ENCODE measurements at regions not wholly inside any gene's neighbourhood (a gene's known extent, or its start where the extent isn't known, plus 50 kb on each side); places are given as distances from the start of the nearest gene placed in this dataset.

GRCh38 chr5:35518104-35518503, 99.6 kb upstream of the SPEF2 start (continued):
- no peak for TF ChIP-seq USF2 (IDR thresholded peaks at IDR 0.05; ENCODE audit: low read length)

Measured in H1 (cell line).